ENCODE measurements at regions not wholly inside any gene's neighbourhood (a gene's known extent, or its start where the extent isn't known, plus 50 kb on each side); places are given as distances from the start of the nearest gene placed in this dataset.

- peaks cover 41% of the 10 kb centered on the region for H3K4me1 Mint-ChIP-seq
- Histone ChIP-seq H3K9me3 (ENCODE audit: control insufficient read depth, low read length) (peaks cover 22% of the 10 kb centered on the region), H3K4me1 (ENCODE audit: control insufficient read depth, insufficient read depth, low read length) (peaks cover 9% of the 10 kb centered on the region), H3K9ac (ENCODE audit: extremely low read depth, low read length, poor library complexity, severe bottlenecking) (no peak overlapping the region), H3K36me3 (ENCODE audit: control insufficient read depth, insufficient read depth, low read length) (no peaks in the 10 kb centered on the region), H3K4me3 (ENCODE audit: low read length) (no peak overlapping the region), H3K27me3 (ENCODE audit: control insufficient read depth, insufficient read depth, low read length, poor library complexity, severe bottlenecking) (no peaks in the 10 kb centered on the region), H3K27ac (ENCODE audit: low read depth, low read length) (no peak overlapping the region)
- H3K36me3 Mint-ChIP-seq (ENCODE audit: low read depth) = no peaks in the 10 kb centered on the region
- H3K27me3 Mint-ChIP-seq (ENCODE audit: insufficient read depth) = no peaks in the 10 kb centered on the region
- peak; percentile 25 for DNase-seq
- peaks cover 11% of the 10 kb centered on the region for H3K9me3 Mint-ChIP-seq
- TF ChIP-seq, protein P1, sequence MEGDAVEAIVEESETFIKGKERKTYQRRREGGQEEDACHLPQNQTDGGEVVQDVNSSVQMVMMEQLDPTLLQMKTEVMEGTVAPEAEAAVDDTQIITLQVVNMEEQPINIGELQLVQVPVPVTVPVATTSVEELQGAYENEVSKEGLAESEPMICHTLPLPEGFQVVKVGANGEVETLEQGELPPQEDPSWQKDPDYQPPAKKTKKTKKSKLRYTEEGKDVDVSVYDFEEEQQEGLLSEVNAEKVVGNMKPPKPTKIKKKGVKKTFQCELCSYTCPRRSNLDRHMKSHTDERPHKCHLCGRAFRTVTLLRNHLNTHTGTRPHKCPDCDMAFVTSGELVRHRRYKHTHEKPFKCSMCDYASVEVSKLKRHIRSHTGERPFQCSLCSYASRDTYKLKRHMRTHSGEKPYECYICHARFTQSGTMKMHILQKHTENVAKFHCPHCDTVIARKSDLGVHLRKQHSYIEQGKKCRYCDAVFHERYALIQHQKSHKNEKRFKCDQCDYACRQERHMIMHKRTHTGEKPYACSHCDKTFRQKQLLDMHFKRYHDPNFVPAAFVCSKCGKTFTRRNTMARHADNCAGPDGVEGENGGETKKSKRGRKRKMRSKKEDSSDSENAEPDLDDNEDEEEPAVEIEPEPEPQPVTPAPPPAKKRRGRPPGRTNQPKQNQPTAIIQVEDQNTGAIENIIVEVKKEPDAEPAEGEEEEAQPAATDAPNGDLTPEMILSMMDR (conservative IDR thresholded peaks at IDR 0.05) = no peak
- no peak overlapping the region for H3K4me3 Mint-ChIP-seq
- WGBS, 2 experiments (ENCODE audit: insufficient coverage in 1 of 2, insufficient read length in 1 of 2) = 98 to 100% methylated on average over 5 of the region's 5 CpGs
- H3K27ac Mint-ChIP-seq = no peak overlapping the region
Observed at GRCh38 chr11:116082256-116082655, 578.0 kb upstream of the CADM1 start.

DNA sequence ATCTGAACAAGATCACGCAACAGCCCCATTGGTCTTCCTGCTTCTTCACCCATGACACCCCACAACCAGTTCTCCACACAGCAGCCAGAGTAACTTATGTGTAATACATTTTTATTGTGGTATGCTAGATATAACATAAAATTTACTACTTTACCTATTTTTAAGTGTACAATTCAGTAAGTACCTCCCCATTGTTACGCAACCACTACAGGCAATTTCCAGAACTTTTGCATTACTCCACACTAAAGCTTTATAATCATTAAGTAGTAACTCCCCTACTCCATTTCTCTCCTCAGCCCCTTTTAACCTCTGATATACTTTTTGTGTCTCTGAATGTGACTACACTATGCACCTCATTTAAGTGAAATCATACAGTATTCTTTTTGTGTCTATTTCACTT is 575.4 kb upstream of the CADM1 start:
- Histone ChIP-seq H3K27ac (ENCODE audit: low read depth, low read length) (no peak overlapping the region), H3K4me1 (ENCODE audit: control insufficient read depth, insufficient read depth, low read length) (peaks cover 5% of the 10 kb centered on the region), H3K9me3 (ENCODE audit: control insufficient read depth, low read length) (peaks cover 22% of the 10 kb centered on the region), H3K27me3 (ENCODE audit: control insufficient read depth, insufficient read depth, low read length, poor library complexity, severe bottlenecking) (no peaks in the 10 kb centered on the region), H3K9ac (ENCODE audit: extremely low read depth, low read length, poor library complexity, severe bottlenecking) (no peak overlapping the region), H3K4me3 (ENCODE audit: low read length) (peak overlapping the region; percentile 21), H3K36me3 (ENCODE audit: control insufficient read depth, insufficient read depth, low read length) (no peaks in the 10 kb centered on the region)
- no peaks in the 10 kb centered on the region for H3K36me3 Mint-ChIP-seq (ENCODE audit: low read depth)
- DNase-seq = no peak
- H3K27ac Mint-ChIP-seq = no peak overlapping the region
- H3K27me3 Mint-ChIP-seq (ENCODE audit: insufficient read depth) = no peaks in the 10 kb centered on the region
- H3K4me1 Mint-ChIP-seq = peaks cover 26% of the 10 kb centered on the region
- 98 to 100% methylated on average over 2 of the region's 2 CpGs for whole genome bisulfite sequencing, 2 experiments (ENCODE audit: insufficient coverage in 1 of 2, insufficient read length in 1 of 2)
- H3K4me3 Mint-ChIP-seq = no peak overlapping the region
- TF ChIP-seq, protein P1 (conservative IDR thresholded peaks at IDR 0.05) = no peak
- peaks cover 8% of the 10 kb centered on the region for H3K9me3 Mint-ChIP-seq

DNA sequence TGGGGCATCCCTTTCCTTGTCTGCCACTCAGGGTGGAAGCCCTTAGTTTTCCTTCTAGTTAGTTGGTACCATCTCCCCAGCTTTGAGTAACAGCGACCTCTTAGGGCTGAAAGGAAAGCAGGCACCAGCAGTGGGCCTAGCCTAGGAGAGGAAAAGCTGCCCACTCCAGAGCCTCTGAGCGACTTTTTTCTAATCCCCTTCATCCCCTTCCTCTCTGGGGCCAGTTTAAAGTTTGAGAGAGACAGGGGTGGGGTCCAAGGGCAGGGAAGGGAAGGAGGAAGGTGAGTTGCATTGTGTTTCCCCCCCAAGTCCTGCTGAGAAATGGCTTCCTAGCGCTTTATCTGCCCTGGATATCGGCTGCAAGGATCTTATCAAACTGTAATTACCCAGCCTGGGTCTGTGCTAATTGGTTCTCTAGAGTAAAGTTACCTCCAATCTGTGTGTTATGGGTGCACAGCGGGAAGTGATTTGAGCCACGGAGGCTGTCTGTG is 573.9 kb upstream of the CADM1 start:
- peaks cover 6% of the 10 kb centered on the region for H3K9me3 Mint-ChIP-seq

More for the DNA sequence above, 573.9 kb upstream of the CADM1 start:
- H3K9me3 ChIP-seq (ENCODE audit: control insufficient read depth, low read length) = peaks cover 18% of the 10 kb centered on the region
- no peaks in the 10 kb centered on the region for H3K27me3 ChIP-seq (ENCODE audit: control insufficient read depth, insufficient read depth, low read length, poor library complexity, severe bottlenecking)
- H3K4me3 Mint-ChIP-seq = no peak overlapping the region
- H3K27me3 Mint-ChIP-seq (ENCODE audit: insufficient read depth) = no peaks in the 10 kb centered on the region
- H3K36me3 ChIP-seq (ENCODE audit: control insufficient read depth, insufficient read depth, low read length) = no peaks in the 10 kb centered on the region
- H3K4me1 ChIP-seq (ENCODE audit: control insufficient read depth, insufficient read depth, low read length) = peaks cover 15% of the 10 kb centered on the region
- 18 to 50% methylated on average over 2 to 5 of the region's 6 CpGs for WGBS, 2 experiments (ENCODE audit: insufficient coverage in 1 of 2, insufficient read length in 1 of 2)
- H3K27ac ChIP-seq (ENCODE audit: low read depth, low read length) = no peak overlapping the region
- H3K36me3 Mint-ChIP-seq (ENCODE audit: low read depth) = no peaks in the 10 kb centered on the region
- TF ChIP-seq, protein P1 (conservative IDR thresholded peaks at IDR 0.05) = peak; percentile 89
- peaks cover 19% of the 10 kb centered on the region for H3K4me1 Mint-ChIP-seq
- peak; percentile 85 for DNase-seq
- H3K4me3 ChIP-seq (ENCODE audit: low read length) = no peak overlapping the region
- no peak overlapping the region for H3K9ac ChIP-seq (ENCODE audit: extremely low read depth, low read length, poor library complexity, severe bottlenecking)
- H3K27ac Mint-ChIP-seq = no peak overlapping the region

Data from endodermal cell (in vitro differentiated cells).